NT2/D1 (cell line): ENCODE measurements at regions not wholly inside any gene's neighbourhood (a gene's known extent, or its start where the extent isn't known, plus 50 kb on each side); places are given as distances from the start of the nearest gene placed in this dataset.

ENCODE experiments used
- SUZ12 ChIP-seq: IDR thresholded peaks from 2 replicates; pipeline ENCODE4 v1.6.1; 2011; ENCODE audit not compliant: insufficient read length, insufficient read depth; ENCODE audit errors: extremely low read depth
- YY1 ChIP-seq: IDR thresholded peaks from 2 replicates; pipeline ENCODE4 v1.6.1; 2011; ENCODE audit not compliant: insufficient read length, insufficient read depth
- ZNF274 ChIP-seq: IDR thresholded peaks from 2 replicates; pipeline ENCODE4 v1.6.1; 2011; ENCODE audit warnings: mild to moderate bottlenecking, low read depth, low read length

DNA sequence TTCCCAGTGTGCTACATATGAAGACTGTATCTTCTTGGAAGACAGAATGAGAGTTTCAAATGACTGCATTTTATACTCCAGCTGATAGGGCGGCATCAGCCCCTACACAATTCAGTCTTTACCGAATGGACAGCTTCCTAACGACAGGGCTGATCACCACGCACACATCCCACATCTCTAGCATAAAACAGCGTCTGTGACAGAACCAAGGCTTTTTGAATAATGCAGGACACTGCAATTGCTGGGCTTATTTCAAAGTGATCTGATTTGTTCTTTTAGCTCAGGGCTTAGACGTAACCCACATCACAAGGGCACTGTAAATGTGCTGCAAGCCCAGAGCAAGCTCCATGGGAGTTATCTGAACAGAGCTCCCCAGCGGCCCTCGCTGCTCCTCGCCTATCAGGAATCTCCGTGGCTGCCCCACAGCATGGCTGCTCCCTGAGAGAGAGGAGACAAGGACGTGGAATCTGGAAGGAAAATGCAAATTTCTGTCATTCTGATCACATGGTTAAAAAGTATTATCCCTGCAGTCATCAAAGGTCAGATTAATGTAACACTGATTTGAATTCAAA is 158.5 kb upstream of the ALKAL2 start:
- TF ChIP-seq SUZ12 (no peak), YY1 (no peak), ZNF274 (no peak)
